Skeletal muscle tissue (tissue), 3 donors: ENCODE measurements at regions not wholly inside any gene's neighbourhood (a gene's known extent, or its start where the extent isn't known, plus 50 kb on each side); places are given as distances from the start of the nearest gene placed in this dataset.
"Not testable (repeated sequence)": the region's sequence is repeated elsewhere in the genome, so short reads cannot be mapped to it uniquely, and the experiment has no call there.

Experiments used
- H3K27ac ChIP-seq: one replicate; pipeline ENCODE4 v1.7.0; 2013; ENCODE audit warnings: mild to moderate bottlenecking, low read depth, low read length, inconsistent platforms
- H3K27me3 ChIP-seq, 3 donors: one replicate each; pipeline ENCODE4 v1.7.0; 2013; ENCODE audit warnings: low read length in 3 of 3; ENCODE audit not compliant: control insufficient read depth in 3 of 3, insufficient read depth in 3 of 3
- H3K36me3 ChIP-seq, 3 donors: one replicate each; pipeline ENCODE4 v1.7.0; 2013; ENCODE audit warnings: low read length in 3 of 3; ENCODE audit not compliant: control insufficient read depth in 3 of 3, insufficient read depth in 3 of 3
- H3K4me1 ChIP-seq, 3 donors: one replicate each; pipeline ENCODE4 v1.7.0; 2013; ENCODE audit warnings: low read length in 3 of 3, mild to moderate bottlenecking in 3 of 3; ENCODE audit not compliant: control insufficient read depth in 3 of 3, insufficient read depth in 3 of 3
- H3K4me3 ChIP-seq, 3 donors: one replicate each; pipeline ENCODE4 v1.7.0; 2013; ENCODE audit warnings: low read length in 3 of 3
- H3K9ac ChIP-seq, 3 donors: one replicate each; pipeline ENCODE4 v1.7.0; 2013; ENCODE audit warnings: low read length in 3 of 3, mild to moderate bottlenecking in 3 of 3, moderate library complexity in 2 of 3, low read depth in 1 of 3
- H3K9me3 ChIP-seq, 3 donors: one replicate each; pipeline ENCODE4 v1.7.0; 2013; ENCODE audit warnings: low read length in 3 of 3; ENCODE audit not compliant: control insufficient read depth in 3 of 3
- donor health status: Osteomylitis.

DNA sequence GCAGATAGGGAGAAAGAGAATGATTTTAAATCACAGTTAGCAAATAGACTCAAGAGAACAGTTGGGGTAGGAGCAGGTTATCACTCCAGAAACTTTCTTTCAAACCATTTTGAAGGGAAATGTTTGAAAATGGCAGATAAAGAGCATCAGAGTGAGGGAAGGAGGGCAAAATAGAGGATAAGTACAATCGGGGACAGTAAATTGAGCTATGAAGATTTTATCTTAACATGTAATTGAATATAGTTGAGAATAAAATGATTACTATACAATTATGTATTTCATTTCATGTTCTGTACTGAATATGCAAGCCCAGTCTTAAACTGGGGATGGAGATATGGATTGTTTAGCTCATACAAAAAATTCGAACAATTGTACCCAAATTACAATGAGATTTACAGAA, 54.0 kb downstream of the MAP10 start:
- Histone ChIP-seq H3K9ac (no peak overlapping the region), H3K4me3 (no peak overlapping the region), H3K4me1 (peaks cover 0 to 2% (median 0%) of the 10 kb centered on the region in 3 donors), H3K9me3 (no peaks in the 10 kb centered on the region), H3K36me3 (no peaks in the 10 kb centered on the region), H3K27me3 (no peaks in the 10 kb centered on the region), H3K27ac (no peak overlapping the region)

- H3K9ac ChIP-seq: no peak overlapping the region
- no peaks in the 10 kb centered on the region for H3K4me1 ChIP-seq
- H3K27ac ChIP-seq: no peak overlapping the region
- no peaks in the 10 kb centered on the region for H3K9me3 ChIP-seq
- H3K27me3 ChIP-seq: no peaks in the 10 kb centered on the region
- no peak overlapping the region for H3K4me3 ChIP-seq
- no peaks in the 10 kb centered on the region for H3K36me3 ChIP-seq
Observed at GRCh38 chr1:232861107-232861506, 55.9 kb downstream of the MAP10 start.

GRCh38 chr1:232863544-232864275, 58.5 kb downstream of the MAP10 start:
- no peaks in the 10 kb centered on the region for H3K9me3 ChIP-seq
- H3K4me1 ChIP-seq: no peaks in the 10 kb centered on the region
- no peaks in the 10 kb centered on the region for H3K27me3 ChIP-seq
- H3K9ac ChIP-seq: no peak overlapping the region
- no peak overlapping the region for H3K27ac ChIP-seq
- H3K4me3 ChIP-seq: no peak overlapping the region
- H3K36me3 ChIP-seq: no peaks in the 10 kb centered on the region

GRCh38 chr1:232865102-232865931, 60.1 kb downstream of the MAP10 start:
- H3K4me1 ChIP-seq: no peaks in the 10 kb centered on the region
- H3K27ac ChIP-seq: no peak overlapping the region
- no peaks in the 10 kb centered on the region for H3K36me3 ChIP-seq
- no peak overlapping the region for H3K9ac ChIP-seq
- H3K9me3 ChIP-seq: no peaks in the 10 kb centered on the region
- no peaks in the 10 kb centered on the region for H3K27me3 ChIP-seq
- no peak overlapping the region for H3K4me3 ChIP-seq

DNA sequence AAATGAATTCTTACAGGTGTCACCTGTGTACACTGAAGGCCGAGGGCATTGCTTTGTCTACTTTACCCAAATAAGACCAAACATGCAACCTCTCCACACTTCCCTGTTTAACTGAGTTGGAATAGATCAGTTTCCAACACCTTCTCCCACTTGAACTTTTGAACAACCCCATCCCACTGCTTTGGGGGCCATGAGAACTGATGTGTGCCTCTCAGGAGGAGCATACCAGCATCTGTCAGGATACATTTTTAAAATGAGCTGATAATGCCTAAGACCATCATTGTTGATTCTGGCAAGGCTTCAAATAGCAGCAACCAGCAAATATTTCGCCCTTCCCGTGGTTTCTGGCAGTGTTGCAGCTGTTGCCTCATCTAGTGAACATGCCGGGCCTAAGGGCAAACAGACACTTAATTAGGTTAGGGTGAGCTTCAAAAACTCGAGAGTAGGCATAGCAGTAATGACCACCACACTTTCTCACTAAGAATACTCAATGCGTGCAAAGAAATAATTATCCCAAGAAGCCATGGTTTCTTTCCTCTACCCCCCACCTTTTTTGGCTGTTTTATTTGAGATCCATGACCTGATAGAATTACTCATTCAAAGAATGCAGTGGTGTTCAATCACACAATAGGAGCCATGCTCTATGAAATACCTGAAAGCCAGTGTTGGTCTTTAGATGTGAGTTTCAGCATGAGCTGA, 63.7 kb downstream of the MAP10 start:
- H3K4me3 ChIP-seq: no peak overlapping the region
- no peaks in the 10 kb centered on the region for H3K4me1 ChIP-seq
- no peaks in the 10 kb centered on the region for H3K27me3 ChIP-seq
- H3K27ac ChIP-seq: no peak overlapping the region
- no peak overlapping the region for H3K9ac ChIP-seq
- H3K9me3 ChIP-seq: no peaks in the 10 kb centered on the region
- no peaks in the 10 kb centered on the region for H3K36me3 ChIP-seq

- H3K36me3 ChIP-seq, H3K9ac ChIP-seq, H3K9me3 ChIP-seq, H3K4me1 ChIP-seq, H3K4me3 ChIP-seq, H3K27me3 ChIP-seq, H3K27ac ChIP-seq: not testable (repeated sequence)
Observed at GRCh38 chr1:232871291-232871969, 66.2 kb downstream of the MAP10 start.

DNA sequence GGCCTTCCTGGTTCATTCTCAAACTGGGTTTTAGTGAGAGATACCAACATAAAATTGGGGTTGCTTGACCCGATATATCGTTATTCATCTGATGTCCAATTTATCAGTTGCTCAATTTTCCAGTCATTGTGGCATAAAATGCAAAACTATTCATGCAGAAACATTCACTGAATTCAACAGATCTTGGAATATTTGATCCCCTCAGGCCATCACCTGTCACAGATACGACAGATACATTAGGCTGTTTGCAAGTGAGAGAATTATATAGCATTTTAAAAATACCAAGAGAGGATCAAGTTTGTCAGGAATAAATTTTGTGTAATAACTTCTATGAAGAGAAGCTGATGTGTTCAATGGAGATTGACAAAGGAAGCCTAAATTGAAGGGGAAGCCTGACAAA, 67.1 kb downstream of the MAP10 start:
- Histone ChIP-seq H3K4me1 (peaks cover 0 to 2% (median 0%) of the 10 kb centered on the region in 3 donors), H3K9ac (no peak overlapping the region), H3K27me3 (no peaks in the 10 kb centered on the region), H3K36me3 (no peaks in the 10 kb centered on the region), H3K9me3 (no peaks in the 10 kb centered on the region), H3K4me3 (no peak overlapping the region), H3K27ac (no peak overlapping the region)

DNA sequence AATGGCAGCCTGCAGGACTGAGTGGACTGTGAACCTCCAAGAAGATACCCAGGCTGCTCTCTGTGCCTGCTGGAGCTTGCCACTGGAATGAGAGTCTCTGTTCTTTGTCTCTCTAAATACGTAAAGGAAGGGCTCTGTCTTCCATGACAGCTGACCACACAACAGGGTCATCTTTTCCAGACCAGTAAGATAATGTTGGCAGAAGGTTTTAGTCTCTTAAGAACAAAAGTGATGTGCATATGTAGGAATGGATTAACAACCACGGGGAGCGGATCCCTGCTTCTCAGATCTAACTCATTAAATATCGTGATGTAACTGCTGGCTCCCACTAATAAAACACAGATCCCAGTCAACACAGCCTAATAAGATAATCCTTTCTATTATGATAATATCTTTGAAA, 67.5 kb downstream of the MAP10 start:
- Histone ChIP-seq H3K9ac (no peak overlapping the region), H3K36me3 (no peaks in the 10 kb centered on the region), H3K9me3 (no peaks in the 10 kb centered on the region), H3K4me1 (peaks cover 0 to 3% (median 0%) of the 10 kb centered on the region in 3 donors), H3K27me3 (no peaks in the 10 kb centered on the region), H3K27ac (no peak overlapping the region), H3K4me3 (no peak overlapping the region)

GRCh38 chr1:232873412-232873811, 68.2 kb downstream of the MAP10 start:
- Histone ChIP-seq H3K4me1 (peaks cover 0 to 7% (median 3%) of the 10 kb centered on the region in 3 donors), H3K9ac (no peak overlapping the region), H3K4me3 (no peak overlapping the region), H3K36me3 (no peaks in the 10 kb centered on the region), H3K27ac (no peak overlapping the region), H3K27me3 (no peaks in the 10 kb centered on the region), H3K9me3 (no peaks in the 10 kb centered on the region)
